ENCODE measurements at regions not wholly inside any gene's neighbourhood (a gene's known extent, or its start where the extent isn't known, plus 50 kb on each side); places are given as distances from the start of the nearest gene placed in this dataset.

DNA sequence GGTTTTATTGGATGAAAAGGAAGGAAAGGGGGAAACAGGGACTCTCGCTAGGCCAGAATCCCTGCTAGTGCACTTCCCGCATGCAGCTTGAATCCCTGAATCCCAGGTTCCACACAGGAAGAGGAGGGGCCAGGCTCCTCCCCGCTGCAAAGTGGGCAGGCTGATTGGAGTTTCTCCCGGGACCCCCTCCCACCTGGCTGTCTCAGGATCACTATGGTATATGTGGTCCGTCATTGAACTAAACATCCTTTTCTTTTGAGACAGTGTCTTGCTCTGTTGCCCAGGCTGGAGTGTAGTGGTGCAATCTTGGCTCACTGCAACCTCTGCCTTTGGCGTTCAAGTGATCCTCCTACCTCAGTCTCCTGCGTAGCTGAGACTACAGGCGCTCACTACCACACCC lies 70.7 kb downstream of the FAM50B start:
- TF ChIP-seq POLR2A (IDR thresholded peaks at IDR 0.05) (no peak), POLR2AphosphoS5 (IDR thresholded peaks at IDR 0.05; ENCODE audit: insufficient read depth in 1 of 2, low read depth in 1 of 2) (no peak)
- TF ChIP-seq, protein P1, sequence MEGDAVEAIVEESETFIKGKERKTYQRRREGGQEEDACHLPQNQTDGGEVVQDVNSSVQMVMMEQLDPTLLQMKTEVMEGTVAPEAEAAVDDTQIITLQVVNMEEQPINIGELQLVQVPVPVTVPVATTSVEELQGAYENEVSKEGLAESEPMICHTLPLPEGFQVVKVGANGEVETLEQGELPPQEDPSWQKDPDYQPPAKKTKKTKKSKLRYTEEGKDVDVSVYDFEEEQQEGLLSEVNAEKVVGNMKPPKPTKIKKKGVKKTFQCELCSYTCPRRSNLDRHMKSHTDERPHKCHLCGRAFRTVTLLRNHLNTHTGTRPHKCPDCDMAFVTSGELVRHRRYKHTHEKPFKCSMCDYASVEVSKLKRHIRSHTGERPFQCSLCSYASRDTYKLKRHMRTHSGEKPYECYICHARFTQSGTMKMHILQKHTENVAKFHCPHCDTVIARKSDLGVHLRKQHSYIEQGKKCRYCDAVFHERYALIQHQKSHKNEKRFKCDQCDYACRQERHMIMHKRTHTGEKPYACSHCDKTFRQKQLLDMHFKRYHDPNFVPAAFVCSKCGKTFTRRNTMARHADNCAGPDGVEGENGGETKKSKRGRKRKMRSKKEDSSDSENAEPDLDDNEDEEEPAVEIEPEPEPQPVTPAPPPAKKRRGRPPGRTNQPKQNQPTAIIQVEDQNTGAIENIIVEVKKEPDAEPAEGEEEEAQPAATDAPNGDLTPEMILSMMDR (IDR thresholded peaks at IDR 0.05) = no peak

Measured in vagina (tissue), 2 donors.